ENCODE measurements at regions not wholly inside any gene's neighbourhood (a gene's known extent, or its start where the extent isn't known, plus 50 kb on each side); places are given as distances from the start of the nearest gene placed in this dataset.

DNA sequence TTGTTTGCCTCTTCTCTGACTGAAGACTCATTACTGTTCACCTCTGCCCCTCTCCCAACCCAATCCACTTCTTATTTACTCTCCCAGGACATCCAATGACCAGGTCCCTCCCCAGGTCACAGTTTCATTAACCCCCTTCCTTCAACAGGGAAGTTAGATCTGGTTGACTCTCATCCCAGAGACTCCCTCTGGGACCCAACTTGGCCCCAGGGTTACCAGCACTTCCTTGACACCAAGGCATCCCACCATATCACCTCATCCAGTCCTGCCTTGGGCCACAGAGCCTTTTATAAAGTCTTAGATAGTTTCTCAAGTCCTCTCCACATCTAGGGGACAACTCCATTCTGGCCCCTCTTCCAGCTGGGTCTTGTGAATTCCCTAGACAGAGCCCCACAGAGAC lies 470.6 kb upstream of the TSHZ3 start:
- no peak for TF ChIP-seq TAF1 (IDR thresholded peaks at IDR 0.05; ENCODE audit: low read depth, low read length)
- no peak for TF ChIP-seq PAX5 (IDR thresholded peaks at IDR 0.05; ENCODE audit: insufficient read depth, low read length, severe bottlenecking)
- no peak for TF ChIP-seq POU2F2 (IDR thresholded peaks at IDR 0.05; ENCODE audit: low read depth, low read length)
- TF ChIP-seq POLR2A (IDR thresholded peaks at IDR 0.05; ENCODE audit: low read depth, low read length): no peak
- no peak for TF ChIP-seq SPI1 (IDR thresholded peaks at IDR 0.05; ENCODE audit: low read depth, low read length)
- no peak for TF ChIP-seq POLR2AphosphoS5 (IDR thresholded peaks at IDR 0.05; ENCODE audit: low read depth, low read length)
- FAIRE-seq (no peak), DNase-seq (ENCODE audit: insufficient read length, low spot score) (no peak)

DNA sequence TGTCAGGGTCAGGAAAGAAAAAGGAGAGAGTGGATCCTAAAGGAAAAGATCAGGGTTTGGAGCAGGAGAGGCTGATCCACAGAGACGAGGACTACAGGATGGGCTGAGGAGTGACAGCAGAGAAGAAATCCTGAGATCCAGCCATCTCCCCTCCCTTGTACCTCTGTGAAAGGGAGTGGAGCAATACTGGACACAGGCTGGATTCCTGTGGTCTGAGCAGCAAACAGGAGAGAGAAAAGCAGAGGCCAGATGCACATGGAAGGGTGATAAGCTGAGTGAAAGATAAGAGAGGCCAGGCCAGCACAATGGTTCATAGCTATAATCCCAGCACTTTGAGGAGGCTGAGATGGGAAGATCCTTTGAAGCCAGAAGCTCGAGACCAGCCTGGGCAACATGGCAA lies 472.1 kb upstream of the TSHZ3 start:
- DNase-seq (ENCODE audit: insufficient read length, low spot score) (no peak), FAIRE-seq (no peak)
- TF ChIP-seq PAX5 (IDR thresholded peaks at IDR 0.05; ENCODE audit: insufficient read depth, low read length, severe bottlenecking) (no peak), TAF1 (IDR thresholded peaks at IDR 0.05; ENCODE audit: low read depth, low read length) (no peak), POLR2AphosphoS5 (IDR thresholded peaks at IDR 0.05; ENCODE audit: low read depth, low read length) (no peak), POU2F2 (IDR thresholded peaks at IDR 0.05; ENCODE audit: low read depth, low read length) (no peak), SPI1 (IDR thresholded peaks at IDR 0.05; ENCODE audit: low read depth, low read length) (no peak), POLR2A (IDR thresholded peaks at IDR 0.05; ENCODE audit: low read depth, low read length) (no peak)

DNA sequence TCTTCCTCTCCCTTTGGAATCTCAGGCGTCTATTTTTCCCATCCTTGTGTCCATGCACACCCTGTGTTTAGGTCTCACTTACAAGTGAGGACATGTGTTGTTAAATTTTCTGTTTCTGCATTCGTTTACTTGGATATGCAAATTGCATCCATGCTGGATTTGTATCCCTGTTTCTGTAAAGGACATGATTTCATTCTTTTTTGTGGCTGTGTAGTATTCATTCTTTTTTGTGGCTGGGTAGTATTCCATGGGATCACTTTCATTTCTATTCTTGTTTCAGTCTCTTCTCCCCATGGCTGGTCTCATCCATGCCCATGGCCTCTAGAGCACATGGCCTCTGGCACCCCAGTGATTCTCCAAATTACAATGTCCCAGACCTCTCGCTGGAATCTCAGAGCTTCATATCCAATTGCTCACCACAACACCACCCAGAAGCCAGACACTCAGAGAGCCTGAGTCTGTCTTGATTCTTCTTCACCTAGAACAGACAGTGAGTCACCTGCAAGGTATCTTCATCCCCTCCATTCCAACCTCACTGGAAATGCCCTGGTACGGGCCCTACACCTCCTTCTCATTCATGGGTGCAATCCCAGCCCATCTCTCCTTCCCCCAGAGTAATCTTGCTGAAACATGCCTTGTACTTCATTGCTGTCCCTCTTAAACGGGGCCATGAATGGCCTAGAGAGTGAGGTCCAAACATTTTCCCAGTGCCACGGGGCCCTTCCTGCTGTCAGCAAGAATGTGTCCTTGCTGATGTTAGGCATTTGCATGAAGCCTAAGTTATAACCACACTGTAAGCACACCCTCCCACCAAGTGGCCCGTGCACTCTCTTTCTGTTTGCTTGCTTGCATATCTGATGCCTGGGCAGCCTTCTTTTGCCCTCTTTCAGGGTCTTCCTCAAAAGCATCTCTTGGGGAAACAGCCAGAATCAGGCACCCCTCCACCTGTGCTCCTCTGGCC lies 476.2 kb upstream of the TSHZ3 start:
- DNase-seq (ENCODE audit: insufficient read length, low spot score) (no peak), FAIRE-seq (no peak)
- TF ChIP-seq PAX5 (IDR thresholded peaks at IDR 0.05; ENCODE audit: insufficient read depth, low read length, severe bottlenecking) (no peak), POLR2AphosphoS5 (IDR thresholded peaks at IDR 0.05; ENCODE audit: low read depth, low read length) (no peak), POLR2A (IDR thresholded peaks at IDR 0.05; ENCODE audit: low read depth, low read length) (no peak), TAF1 (IDR thresholded peaks at IDR 0.05; ENCODE audit: low read depth, low read length) (no peak), POU2F2 (IDR thresholded peaks at IDR 0.05; ENCODE audit: low read depth, low read length) (no peak), SPI1 (IDR thresholded peaks at IDR 0.05; ENCODE audit: low read depth, low read length) (no peak)

GRCh38 chr19:31826325-31826724 lies 477.1 kb upstream of the TSHZ3 start:
- FAIRE-seq (no peak), DNase-seq (ENCODE audit: insufficient read length, low spot score) (no peak)
- TF ChIP-seq POLR2AphosphoS5 (IDR thresholded peaks at IDR 0.05; ENCODE audit: low read depth, low read length): no peak

DNA sequence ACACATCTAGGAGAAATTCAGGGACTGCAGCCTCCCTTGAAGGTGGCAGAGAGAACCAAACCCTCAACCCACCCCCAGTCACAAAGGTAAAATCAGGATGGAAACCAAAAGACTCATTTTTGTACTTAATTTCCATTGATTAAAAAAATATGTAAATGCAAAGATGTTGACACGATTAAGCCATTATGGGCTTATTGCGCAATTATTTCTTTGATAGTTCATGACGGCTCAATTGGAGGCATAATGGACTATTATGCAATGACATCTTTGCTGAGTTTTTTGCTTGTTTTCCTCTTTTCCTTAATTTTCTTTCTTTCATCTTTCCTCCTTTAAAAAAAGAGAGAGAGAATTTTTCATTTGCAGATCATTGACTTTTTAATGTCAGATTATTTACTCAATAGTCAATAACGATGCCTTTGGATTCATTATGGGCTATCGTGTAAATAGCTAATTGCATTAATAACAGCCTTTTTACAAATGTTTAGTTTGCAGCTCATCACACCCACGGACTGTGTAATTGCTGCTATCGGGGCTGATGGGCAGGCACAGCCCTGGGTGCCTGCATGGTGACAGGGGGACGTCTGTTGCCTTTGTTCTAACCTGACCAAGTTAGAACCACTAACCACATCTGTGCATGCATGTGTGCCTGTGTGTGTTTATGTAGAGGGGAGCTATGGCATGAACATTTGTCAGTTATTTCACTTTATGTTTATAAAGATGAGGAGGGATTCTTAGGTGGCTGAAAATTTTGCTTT lies 482.4 kb upstream of the TSHZ3 start:
- DNase-seq (ENCODE audit: insufficient read length, low spot score) (no peak), FAIRE-seq (no peak)
- TF ChIP-seq POLR2AphosphoS5 (IDR thresholded peaks at IDR 0.05; ENCODE audit: low read depth, low read length): no peak

DNA sequence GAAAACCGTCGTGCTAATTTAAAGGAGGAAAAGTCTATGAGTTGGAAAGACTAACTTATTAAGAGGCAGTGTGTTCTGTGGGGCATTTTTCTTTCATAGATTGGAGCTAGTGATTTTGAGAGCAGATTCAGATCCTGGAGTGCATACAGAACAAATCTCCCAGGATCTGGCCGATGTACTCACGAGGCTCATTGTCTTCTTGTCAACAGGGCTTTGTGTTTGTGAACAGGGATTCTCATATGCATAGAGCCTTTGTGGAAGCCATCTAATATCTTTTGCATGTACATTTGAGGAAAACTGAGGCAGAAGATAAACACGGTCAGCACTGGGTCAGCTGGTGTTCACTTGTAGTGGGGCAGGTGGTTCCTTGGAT lies 482.9 kb upstream of the TSHZ3 start:
- DNase-seq (ENCODE audit: insufficient read length, low spot score) (no peak), FAIRE-seq (no peak)
- no peak for TF ChIP-seq TAF1 (IDR thresholded peaks at IDR 0.05; ENCODE audit: low read depth, low read length)
- TF ChIP-seq SPI1 (IDR thresholded peaks at IDR 0.05; ENCODE audit: low read depth, low read length): no peak
- no peak for TF ChIP-seq POLR2A (IDR thresholded peaks at IDR 0.05; ENCODE audit: low read depth, low read length)
- no peak for TF ChIP-seq POLR2AphosphoS5 (IDR thresholded peaks at IDR 0.05; ENCODE audit: low read depth, low read length)
- no peak for TF ChIP-seq PAX5 (IDR thresholded peaks at IDR 0.05; ENCODE audit: insufficient read depth, low read length, severe bottlenecking)
- no peak for TF ChIP-seq POU2F2 (IDR thresholded peaks at IDR 0.05; ENCODE audit: low read depth, low read length)

DNA sequence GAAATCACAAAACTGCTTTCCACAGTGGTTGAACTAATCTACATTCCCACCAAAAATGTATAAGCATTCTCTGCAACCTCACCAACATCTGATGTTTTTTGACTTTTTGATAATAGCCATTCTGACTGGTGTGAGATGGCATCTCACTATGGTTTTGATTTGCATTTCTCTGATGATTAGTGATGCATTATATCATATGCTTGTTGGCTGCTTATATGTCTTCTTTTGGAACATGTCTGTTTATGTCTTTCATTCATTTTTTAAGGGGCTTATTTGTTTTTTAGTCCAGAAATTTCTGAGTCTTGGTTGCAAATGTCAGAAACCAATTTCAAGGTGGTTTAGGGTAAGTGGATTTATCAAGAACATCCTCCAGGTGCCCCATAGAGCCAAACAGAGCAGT lies 484.8 kb upstream of the TSHZ3 start:
- FAIRE-seq (no peak), DNase-seq (ENCODE audit: insufficient read length, low spot score) (no peak)
- no peak for TF ChIP-seq PAX5 (IDR thresholded peaks at IDR 0.05; ENCODE audit: insufficient read depth, low read length, severe bottlenecking)
- TF ChIP-seq POLR2A (IDR thresholded peaks at IDR 0.05; ENCODE audit: low read depth, low read length): no peak
- no peak for TF ChIP-seq POU2F2 (IDR thresholded peaks at IDR 0.05; ENCODE audit: low read depth, low read length)
- no peak for TF ChIP-seq POLR2AphosphoS5 (IDR thresholded peaks at IDR 0.05; ENCODE audit: low read depth, low read length)

GRCh38 chr19:31838163-31838815 lies 489.1 kb upstream of the TSHZ3 start:
- FAIRE-seq (no peak), DNase-seq (ENCODE audit: insufficient read length, low spot score) (no peak)
- TF ChIP-seq TAF1 (IDR thresholded peaks at IDR 0.05; ENCODE audit: low read depth, low read length) (no peak), POU2F2 (IDR thresholded peaks at IDR 0.05; ENCODE audit: low read depth, low read length) (no peak), POLR2A (IDR thresholded peaks at IDR 0.05; ENCODE audit: low read depth, low read length) (no peak), POLR2AphosphoS5 (IDR thresholded peaks at IDR 0.05; ENCODE audit: low read depth, low read length) (no peak)

GRCh38 chr19:31840371-31840770 lies 491.1 kb upstream of the TSHZ3 start:
- FAIRE-seq: no peak

More at GRCh38 chr19:31840371-31840770, 491.1 kb upstream of the TSHZ3 start:
- no peak for DNase-seq (ENCODE audit: insufficient read length, low spot score)
- TF ChIP-seq POU2F2 (IDR thresholded peaks at IDR 0.05; ENCODE audit: low read depth, low read length): no peak
- no peak for TF ChIP-seq PAX5 (IDR thresholded peaks at IDR 0.05; ENCODE audit: insufficient read depth, low read length, severe bottlenecking)
- TF ChIP-seq TAF1 (IDR thresholded peaks at IDR 0.05; ENCODE audit: low read depth, low read length): no peak
- TF ChIP-seq SPI1 (IDR thresholded peaks at IDR 0.05; ENCODE audit: low read depth, low read length): no peak
- TF ChIP-seq POLR2A (IDR thresholded peaks at IDR 0.05; ENCODE audit: low read depth, low read length): no peak
- no peak for TF ChIP-seq POLR2AphosphoS5 (IDR thresholded peaks at IDR 0.05; ENCODE audit: low read depth, low read length)
